ENCODE measurements at regions not wholly inside any gene's neighbourhood (a gene's known extent, or its start where the extent isn't known, plus 50 kb on each side); places are given as distances from the start of the nearest gene placed in this dataset.
"Not testable (repeated sequence)": the region's sequence is repeated elsewhere in the genome, so short reads cannot be mapped to it uniquely, and the experiment has no call there.

- no peak for DNase-seq
Measured at GRCh38 chr2:120502761-120503160, 156.8 kb downstream of the INHBB start.

DNA sequence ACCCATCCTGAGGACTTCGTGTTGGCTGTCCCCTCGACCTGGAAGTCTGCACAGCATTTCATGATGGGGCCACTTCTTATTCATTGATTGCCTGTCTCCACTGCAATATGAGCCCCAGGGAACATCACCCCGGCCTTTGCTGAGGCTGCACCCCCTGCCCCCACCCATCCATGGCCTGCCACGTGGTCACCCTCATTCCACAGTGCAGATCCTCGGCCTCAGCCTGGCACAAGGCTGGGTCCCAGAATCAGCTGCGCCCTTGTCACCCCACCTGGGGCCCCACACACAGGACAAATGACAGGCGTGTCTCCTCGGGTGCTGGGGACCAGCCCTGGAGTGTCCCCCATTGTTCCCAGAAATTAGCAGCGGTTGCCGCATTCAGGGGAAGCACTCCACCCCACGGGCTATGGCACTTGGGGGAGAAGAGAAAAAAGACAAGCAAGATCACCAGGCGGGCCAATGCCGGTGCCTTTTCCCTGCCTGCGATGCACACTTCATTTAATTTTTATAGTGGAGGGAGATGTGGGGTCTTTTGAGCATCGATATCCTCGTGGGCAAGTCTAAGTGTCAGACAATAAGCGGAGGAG, 157.4 kb downstream of the INHBB start:
- DNase-seq, result no peak

DNA sequence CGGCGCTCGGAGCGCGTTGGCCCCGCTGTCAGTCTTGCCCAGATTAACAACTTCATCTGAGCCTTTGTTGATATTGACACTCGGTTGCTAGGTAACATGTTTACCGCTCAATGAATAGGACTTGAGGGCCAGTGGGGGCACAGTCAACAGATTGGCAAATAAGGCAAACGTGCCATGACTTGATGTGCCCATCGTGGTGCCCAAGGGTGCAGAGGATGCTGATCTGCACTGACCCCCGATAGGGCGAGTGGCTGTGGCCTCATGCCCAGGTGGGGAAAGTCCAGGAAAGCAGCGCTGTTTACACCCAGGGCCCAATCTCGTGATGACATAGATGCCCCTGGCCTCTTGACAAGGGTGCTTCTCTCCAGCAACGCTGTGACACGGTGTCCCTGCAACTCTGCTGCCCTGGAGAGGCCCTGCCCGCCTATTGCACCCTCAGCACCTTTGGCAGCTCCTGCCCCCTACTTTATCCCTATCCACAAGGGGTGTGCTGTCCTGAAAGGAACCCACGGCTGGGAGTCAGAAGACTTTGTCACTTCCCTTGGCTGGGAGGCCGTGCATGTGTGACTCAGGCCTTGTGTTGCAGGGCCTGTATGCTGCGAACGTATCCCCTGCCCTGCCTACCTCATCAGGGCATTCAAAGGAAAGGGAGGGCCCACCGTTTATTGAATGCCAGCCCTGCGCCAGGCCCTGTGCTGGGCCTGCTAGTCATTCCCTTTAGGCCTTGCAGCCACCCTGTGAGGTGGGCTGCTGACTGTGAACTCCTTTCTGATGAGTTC, 158.0 kb downstream of the INHBB start:
- no peak for DNase-seq

- no peak for DNase-seq
Measured at GRCh38 chr2:120504936-120505705, 159.2 kb downstream of the INHBB start.

GRCh38 chr2:120508567-120509041, 162.7 kb downstream of the INHBB start:
- DNase-seq, result no peak

DNA sequence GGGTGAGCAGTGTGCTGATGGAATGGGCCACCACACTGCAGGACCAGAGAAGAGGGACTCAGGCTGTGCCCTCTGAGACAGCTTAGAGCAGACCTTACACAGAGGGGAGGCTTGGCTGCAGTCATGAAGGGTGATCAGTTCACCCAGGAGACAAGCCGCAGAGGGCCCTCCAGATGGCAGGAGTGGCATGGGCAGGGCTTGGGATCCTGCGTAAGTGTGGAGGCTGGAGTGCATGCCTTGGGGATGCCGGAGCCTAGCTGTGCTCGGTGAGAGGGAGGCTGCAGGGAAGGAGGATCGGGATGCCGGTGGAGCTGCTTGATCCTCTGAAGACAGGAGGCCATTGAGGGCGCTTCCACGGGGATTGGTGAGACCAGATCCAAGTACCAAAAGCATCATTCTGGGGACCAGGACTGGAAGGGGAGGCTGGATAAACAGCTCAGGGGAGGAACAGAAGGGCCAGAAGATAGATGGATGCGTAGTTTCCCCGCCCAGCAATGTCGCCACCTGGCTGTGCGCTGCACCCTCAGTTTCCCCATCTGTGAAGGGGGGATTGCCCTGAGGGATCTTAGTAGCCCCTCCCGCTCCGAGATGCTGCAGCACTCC, 163.4 kb downstream of the INHBB start:
- no peak for DNase-seq

- no peak for DNase-seq
Measured at GRCh38 chr2:120509991-120510735, 164.2 kb downstream of the INHBB start.

GRCh38 chr2:120510751-120511395, 164.9 kb downstream of the INHBB start:
- no peak for DNase-seq

- DNase-seq, result no peak
Measured at GRCh38 chr2:120511536-120511935, 165.6 kb downstream of the INHBB start.

GRCh38 chr2:120511947-120512710, 166.2 kb downstream of the INHBB start:
- DNase-seq, result no peak

- no peak for DNase-seq
Measured at GRCh38 chr2:120513776-120514357, 167.9 kb downstream of the INHBB start.

- DNase-seq, result no peak
Measured at GRCh38 chr2:120514521-120514920, 168.6 kb downstream of the INHBB start.

DNA sequence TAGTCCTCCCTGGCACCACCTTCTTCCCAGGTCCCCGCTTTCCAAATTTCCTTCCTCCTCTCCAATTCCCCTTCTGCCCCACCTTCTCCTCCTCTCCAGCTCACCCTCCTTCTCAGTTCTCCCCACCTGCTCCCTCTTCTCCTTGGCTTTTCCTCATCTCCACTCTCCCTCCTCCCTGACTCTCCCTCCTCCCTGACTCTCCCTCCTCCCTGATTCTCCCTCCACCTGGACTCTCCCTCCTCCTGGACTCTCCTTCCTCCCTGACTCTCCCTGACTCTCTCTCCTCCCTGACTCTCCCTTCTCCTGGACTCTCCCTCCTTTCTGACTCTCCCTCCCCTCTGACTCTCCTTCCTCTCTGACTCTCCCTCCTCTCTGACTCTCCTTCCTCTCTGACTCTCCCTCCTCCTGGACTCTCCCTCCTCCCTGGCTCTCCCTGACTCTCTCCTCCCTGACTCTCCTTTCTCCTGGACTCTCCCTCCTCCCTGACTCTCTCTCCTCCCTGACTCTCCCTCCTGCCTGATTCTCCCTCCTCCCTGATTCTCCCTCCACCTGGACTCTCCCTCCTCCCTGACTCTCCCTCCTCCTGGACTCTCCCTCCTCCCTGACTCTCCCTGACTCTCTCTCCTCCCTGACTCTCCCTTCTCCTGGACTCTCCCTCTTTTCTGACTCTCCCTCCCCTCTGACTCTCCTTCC, 169.3 kb downstream of the INHBB start:
- not testable (repeated sequence) for DNase-seq

DNA sequence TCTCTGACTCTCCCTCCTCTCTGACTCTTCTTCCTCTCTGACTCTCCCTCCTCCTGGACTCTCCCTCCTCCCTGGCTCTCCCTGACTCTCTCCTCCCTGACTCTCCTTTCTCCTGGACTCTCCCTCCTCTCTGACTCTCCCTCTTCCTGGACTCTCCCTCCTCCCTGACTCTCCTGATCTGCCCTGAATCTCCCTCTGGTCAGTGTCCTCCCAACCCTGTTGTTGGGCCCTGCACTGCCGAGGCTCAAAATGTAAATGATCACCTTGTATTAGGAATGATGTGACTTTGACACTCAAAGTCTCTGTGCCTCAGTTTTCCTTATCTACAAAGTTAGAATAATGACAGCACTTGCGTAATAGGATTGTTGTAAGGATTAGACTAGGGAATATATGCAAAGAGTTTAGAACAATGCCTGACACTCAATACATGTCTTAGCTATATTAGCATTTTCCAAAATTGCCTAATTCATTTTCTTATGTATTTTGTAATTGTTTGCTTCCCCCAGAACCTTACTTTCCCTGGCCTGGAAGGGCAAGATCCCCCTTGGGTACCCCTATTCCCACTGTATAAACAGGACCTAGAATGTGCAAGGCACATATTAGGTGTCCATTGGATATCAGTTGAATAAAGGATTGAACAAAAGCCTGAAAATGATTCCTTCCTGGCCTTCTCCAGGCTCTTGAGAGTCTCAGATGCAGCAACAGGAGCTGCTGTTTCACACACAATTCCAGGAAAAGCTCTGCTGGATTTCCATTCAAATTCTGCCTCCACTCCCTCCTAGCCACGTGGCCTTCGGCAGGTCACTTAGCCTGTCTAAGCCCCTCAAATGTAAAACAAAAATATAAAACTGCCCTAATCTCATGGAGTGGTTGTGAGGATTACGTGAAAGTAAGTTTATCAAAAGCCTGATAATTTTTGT, 170.1 kb downstream of the INHBB start:
- DNase-seq, result no peak

GRCh38 chr2:120516679-120517314, 170.9 kb downstream of the INHBB start:
- no peak for DNase-seq

DNA sequence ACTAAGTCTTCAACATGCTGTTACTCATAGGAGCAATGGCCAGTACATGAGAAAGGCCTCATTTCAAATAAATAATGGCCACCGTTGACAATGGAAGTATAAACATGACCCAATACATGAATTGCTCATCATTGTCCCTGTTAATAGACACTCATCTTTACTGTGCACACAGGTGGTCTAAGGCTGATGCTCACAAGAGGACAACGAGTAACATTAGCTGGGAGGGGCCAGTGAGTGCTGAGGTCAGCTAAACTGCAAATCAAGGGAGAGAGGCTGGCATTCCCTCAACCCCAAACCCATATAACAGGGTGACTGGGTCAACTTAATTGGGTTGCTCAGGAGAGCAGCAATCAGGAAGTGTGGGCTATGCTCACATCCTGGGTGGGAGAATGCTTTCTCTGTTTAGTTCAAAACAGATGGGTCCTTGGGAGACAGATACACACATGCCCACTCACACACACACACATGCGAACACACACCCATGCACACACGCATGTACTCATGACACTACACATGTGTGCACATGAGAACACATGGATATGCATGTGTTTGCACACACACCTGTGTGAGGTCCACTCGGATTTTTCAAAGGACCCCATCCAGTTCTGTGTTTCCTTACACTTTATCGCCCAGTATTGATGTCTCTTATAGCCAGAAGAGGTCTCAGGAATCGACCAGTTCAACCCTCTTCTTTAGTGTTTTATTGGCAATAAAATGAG, 172.0 kb downstream of the INHBB start:
- DNase-seq, result no peak

GRCh38 chr2:120518819-120519218, 172.9 kb downstream of the INHBB start:
- DNase-seq, result no peak

GRCh38 chr2:120519469-120519868, 173.5 kb downstream of the INHBB start:
- DNase-seq, result no peak

All from activated naive CD4-positive, alpha-beta T cell treated with Interleukin-2 at 50 U/mL for 16 hours (primary cell).